ENCODE measurements at regions not wholly inside any gene's neighbourhood (a gene's known extent, or its start where the extent isn't known, plus 50 kb on each side); places are given as distances from the start of the nearest gene placed in this dataset.

GRCh38 chr9:36728651-36729520, 156.2 kb downstream of the MELK start:
- DNase-seq = peak; percentile 8 to 23 (median 11)

- DNase-seq = no peak
Observed at GRCh38 chr9:36729906-36730305, 157.2 kb downstream of the MELK start.

GRCh38 chr9:36730414-36730813, 157.7 kb downstream of the MELK start:
- no peak for DNase-seq

GRCh38 chr9:36731068-36731956, 158.6 kb downstream of the MELK start:
- DNase-seq = no peak

- no peak for DNase-seq
Observed at GRCh38 chr9:36734737-36735136, 162.0 kb downstream of the MELK start.

- DNase-seq = no peak
Observed at GRCh38 chr9:36736648-36737047, 164.0 kb downstream of the MELK start.

GRCh38 chr9:36738318-36738976, 165.8 kb downstream of the MELK start:
- no peak for DNase-seq

GRCh38 chr9:36739373-36740116, 166.8 kb downstream of the MELK start:
- DNase-seq = no peak

- no peak for DNase-seq
Observed at GRCh38 chr9:36742264-36742663, 169.6 kb downstream of the MELK start.

- DNase-seq = no peak
Observed at GRCh38 chr9:36744678-36745077, 172.0 kb downstream of the MELK start.

- DNase-seq = no peak
Observed at GRCh38 chr9:36745977-36746376, 173.3 kb downstream of the MELK start.

- no peak for DNase-seq
Observed at GRCh38 chr9:36746415-36746814, 173.7 kb downstream of the MELK start.

GRCh38 chr9:36748322-36748899, 175.7 kb downstream of the MELK start:
- peak; percentile 18 to 69 (median 48) for DNase-seq

GRCh38 chr9:36749461-36749860, 176.8 kb downstream of the MELK start:
- no peak for DNase-seq

GRCh38 chr9:36750630-36751029, 177.9 kb downstream of the MELK start:
- no peak for DNase-seq

GRCh38 chr9:36755019-36755418, 182.3 kb downstream of the MELK start:
- DNase-seq = no peak

- no peak for DNase-seq
Observed at GRCh38 chr9:36759141-36759540, 186.4 kb downstream of the MELK start.

- DNase-seq = no peak
Observed at GRCh38 chr9:36759976-36760375, 187.3 kb downstream of the MELK start.

- no peak for DNase-seq
Observed at GRCh38 chr9:36760667-36761420, 188.1 kb downstream of the MELK start.

GRCh38 chr9:36762958-36763357, 190.3 kb downstream of the MELK start:
- DNase-seq = no peak
